ENCODE measurements at regions not wholly inside any gene's neighbourhood (a gene's known extent, or its start where the extent isn't known, plus 50 kb on each side); places are given as distances from the start of the nearest gene placed in this dataset.

GRCh38 chrX:13389501-13389900 lies 69.6 kb upstream of the ATXN3L start:
- FAIRE-seq (no peak), ATAC-seq (no peak), DNase-seq (ENCODE audit: low read depth, low spot score) (no peak)
- Histone ChIP-seq H3K27me3 (replicated peaks in 1 of 2; ENCODE audit: control insufficient read depth in 2 of 2, insufficient read depth in 2 of 2, low read length in 1 of 2) (no peaks in the 10 kb centered on the region), H4K20me1 (ENCODE audit: control insufficient read depth, insufficient read depth) (no peaks in the 10 kb centered on the region), H3K4me3 (no peak overlapping the region), H3K4me2 (ENCODE audit: control insufficient read depth, insufficient read depth) (no peak overlapping the region), H3K4me1 (ENCODE audit: control insufficient read depth, insufficient read depth, low read length) (no peaks in the 10 kb centered on the region), H3K9ac (ENCODE audit: control insufficient read depth, insufficient read depth, low read length) (no peak overlapping the region), H3K9me3 (replicated peaks; ENCODE audit: control insufficient read depth, insufficient read depth, low read length) (no peaks in the 10 kb centered on the region; the same call in 2 of the 3 replicates), H3K27ac (ENCODE audit: control insufficient read depth, insufficient read depth) (no peak overlapping the region), H3K36me3 (ENCODE audit: control insufficient read depth in 2 of 2, insufficient read depth in 2 of 2, low read length in 1 of 2) (no peaks in the 10 kb centered on the region), H2AFZ (ENCODE audit: control insufficient read depth, low read depth, low read length) (no peak overlapping the region), H3K79me2 (ENCODE audit: control insufficient read depth, insufficient read depth, low read length) (no peaks in the 10 kb centered on the region)
- RAD21 ChIA-PET (ENCODE audit: unreplicated experiment), result no interaction called here
- in situ Hi-C loops (cut with MboI), result no loop called here
- SMC1A ChIA-PET (ENCODE audit: uncharacterized antibody, unreplicated experiment), result no interaction called here
- 38% methylated on average over 1 of the region's 1 CpG for WGBS (ENCODE audit: insufficient coverage, insufficient replicate concordance, low lambda C conversion rate, missing lambda C conversion rate)
- intact Hi-C loops (cut with micrococcal nuclease; ENCODE audit: unreplicated experiment), result loop anchor here (5.0 kb wide), 2 partner anchors 98 to 297 kb away; no protein-coding TSS in a partner anchor
- CTCF ChIA-PET, result no interaction called here
- TF ChIP-seq CHD4 (IDR thresholded peaks at IDR 0.05), result no peak
- TF ChIP-seq USF2 (IDR thresholded peaks at IDR 0.05; ENCODE audit: borderline replicate concordance, low read depth, low read length), result no peak
- no peak for TF ChIP-seq NR2C2 (IDR thresholded peaks at IDR 0.05; ENCODE audit: borderline replicate concordance, control insufficient read depth, insufficient read length, low read depth)
- TF ChIP-seq E2F8 (IDR thresholded peaks at IDR 0.05; ENCODE audit: low read depth, partially characterized antibody), result no peak
- TF ChIP-seq POLR2A (IDR thresholded peaks at IDR 0.05; ENCODE audit: low read depth, low read length), result no peak
- no peak for TF ChIP-seq BRCA1 (IDR thresholded peaks at IDR 0.05; ENCODE audit: low read depth, low read length)
- TF ChIP-seq ESRRA (IDR thresholded peaks at IDR 0.05; ENCODE audit: low read length), result no peak
- TF ChIP-seq PAX5 (IDR thresholded peaks at IDR 0.05; ENCODE audit: borderline replicate concordance, low read depth, low read length), result no peak
- TF ChIP-seq GATAD2B (conservative IDR thresholded peaks at IDR 0.05; ENCODE audit: low read depth), result no peak
- no peak for TF ChIP-seq NFIC (IDR thresholded peaks at IDR 0.05; ENCODE audit: low read depth, low read length)
- no peak for TF ChIP-seq RFX5 (IDR thresholded peaks at IDR 0.05; ENCODE audit: low read depth, low read length)
- TF ChIP-seq BMI1 (IDR thresholded peaks at IDR 0.05; ENCODE audit: borderline replicate concordance), result no peak
- TF ChIP-seq CBX5 (IDR thresholded peaks at IDR 0.05; ENCODE audit: low read depth), result no peak
- no peak for TF ChIP-seq CEBPB (IDR thresholded peaks at IDR 0.05; ENCODE audit: borderline replicate concordance in 1 of 2, low read depth in 2 of 2, low read length in 2 of 2)
- TF ChIP-seq CREM (IDR thresholded peaks at IDR 0.05; ENCODE audit: low read depth), result no peak
- no peak for TF ChIP-seq EGR1 (IDR thresholded peaks at IDR 0.05; ENCODE audit: borderline replicate concordance in 1 of 2, low read depth in 2 of 2, low read length in 2 of 2)
- POLR2A ChIA-PET, result no interaction called here
- no TSS peak for BruUV-seq (replicated peaks)
